Lower leg skin (tissue), 4 donors: ENCODE measurements at regions not wholly inside any gene's neighbourhood (a gene's known extent, or its start where the extent isn't known, plus 50 kb on each side); places are given as distances from the start of the nearest gene placed in this dataset.

ENCODE experiments used
- DNase-seq, 2 donors: peaks; one replicate each; pipeline ENCODE4 v3.0.0-alpha.2; 2019; ENCODE audit warnings: low spot score in 2 of 2
- H3K4me3 ChIP-seq: fragments of 200-600 bp; sonication (generic); 2 replicates; pipeline ENCODE4 v1.5.1; 2017; ENCODE audit warnings: mild to moderate bottlenecking, low read depth; ENCODE audit not compliant: poor library complexity, severe bottlenecking
- CTCF ChIP-seq, 3 donors: fragments of 450-650 bp; IDR thresholded peaks; one replicate each; pipeline ENCODE4 v1.5.1; 2016; ENCODE audit warnings: antibody characterized with exemption in 3 of 3, mild to moderate bottlenecking in 3 of 3, moderate library complexity in 2 of 3
- POLR2A ChIP-seq, 2 donors: fragments of 450-650 bp; IDR thresholded peaks; one replicate each; pipeline ENCODE4 v1.6.1; 2016 to 2017; ENCODE audit warnings: antibody characterized with exemption in 2 of 2, mild to moderate bottlenecking in 1 of 2, moderate library complexity in 1 of 2
- WGBS, 2 donors: methylation state at CpG; one replicate each; pipeline ENCODE4 v1.1.5; 2018; 5-methylcytosine and 5-hydroxymethylcytosine counted together
- intact Hi-C: fragments of 100-400 bp; cut with DNase I; formaldehyde crosslinking; loops from one replicate; pipeline ENCODE4 v1.15.0; 2023; ENCODE audit warnings: low total_unique reads

- no peak for TF ChIP-seq CTCF (IDR thresholded peaks at IDR 0.05)
- TF ChIP-seq POLR2A (IDR thresholded peaks at IDR 0.05), result no peak
- no peak overlapping the region for H3K4me3 ChIP-seq
- DNase-seq, result no peak
- 85 to 86% methylated on average over 2 of the region's 2 CpGs for WGBS, 2 donors
- intact Hi-C loops, result no loop called here
Measured at GRCh38 chr20:16946097-16946496, 197.9 kb downstream of the OTOR start.

GRCh38 chr20:16947479-16947878 is 199.3 kb downstream of the OTOR start:
- intact Hi-C loops, result no loop called here
- WGBS, 2 donors, result 29 to 58% methylated on average over 2 of the region's 2 CpGs
- DNase-seq, result no peak
- TF ChIP-seq CTCF (IDR thresholded peaks at IDR 0.05) (no peak), POLR2A (IDR thresholded peaks at IDR 0.05) (no peak)
- no peak overlapping the region for H3K4me3 ChIP-seq

DNA sequence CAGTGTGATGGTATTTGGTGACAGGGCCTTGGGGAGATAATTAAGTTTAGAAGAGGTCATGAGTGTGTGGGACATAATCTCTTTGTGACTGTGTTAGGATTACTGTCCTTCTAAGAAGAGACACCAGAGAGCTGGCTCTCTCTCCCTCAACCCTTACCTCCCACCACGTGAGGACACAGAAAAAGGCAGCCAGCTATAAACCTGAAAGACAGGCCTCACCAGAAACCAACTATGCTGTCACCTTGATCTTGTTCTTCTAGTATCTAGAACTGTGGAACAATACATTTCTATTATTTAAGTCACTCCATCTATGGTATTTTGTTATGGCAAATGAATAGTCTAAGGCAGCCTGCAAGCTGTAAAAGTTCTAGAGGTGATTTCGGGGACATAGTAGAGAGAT is 203.7 kb downstream of the OTOR start:
- H3K4me3 ChIP-seq, result no peak overlapping the region
- DNase-seq, result no peak
- TF ChIP-seq POLR2A (IDR thresholded peaks at IDR 0.05) (no peak), CTCF (IDR thresholded peaks at IDR 0.05) (no peak)
- WGBS, 2 donors, result 63% methylated on average over 2 of the region's 2 CpGs
- intact Hi-C loops, result no loop called here

DNA sequence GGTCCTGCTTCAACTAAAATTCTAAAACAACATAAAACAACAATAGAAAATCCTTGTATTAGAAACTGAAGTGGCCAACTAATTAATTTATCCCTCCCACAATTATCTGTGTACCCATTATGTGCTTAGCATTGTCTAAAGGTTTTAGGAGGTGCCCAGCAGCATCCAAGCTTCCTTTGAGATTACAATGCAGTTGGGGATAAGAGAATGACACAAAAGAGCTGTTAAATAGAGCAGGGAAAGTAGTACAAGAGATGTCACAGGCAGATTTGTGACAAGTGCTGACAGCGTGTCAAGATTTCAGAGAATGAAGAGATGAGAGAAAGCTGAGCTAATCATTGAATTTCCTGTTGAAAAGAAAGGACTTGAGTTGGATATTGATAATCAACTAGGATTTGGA is 204.8 kb downstream of the OTOR start:
- DNase-seq, result no peak
- no peak for TF ChIP-seq CTCF (IDR thresholded peaks at IDR 0.05)
- TF ChIP-seq POLR2A (IDR thresholded peaks at IDR 0.05), result no peak
- no peak overlapping the region for H3K4me3 ChIP-seq
- 48 to 67% methylated on average over 1 of the region's 1 CpG for WGBS, 2 donors
- intact Hi-C loops, result no loop called here

- TF ChIP-seq CTCF (IDR thresholded peaks at IDR 0.05) (no peak), POLR2A (IDR thresholded peaks at IDR 0.05) (no peak)
- no peak for DNase-seq
- WGBS, 2 donors, result 60 to 85% methylated on average over 4 of the region's 4 CpGs
- H3K4me3 ChIP-seq, result no peak overlapping the region
- intact Hi-C loops, result no loop called here
Measured at GRCh38 chr20:16953858-16954257, 205.7 kb downstream of the OTOR start.

- TF ChIP-seq CTCF (IDR thresholded peaks at IDR 0.05), result no peak
- no peak for TF ChIP-seq POLR2A (IDR thresholded peaks at IDR 0.05)
- intact Hi-C loops, result no loop called here
- no peak overlapping the region for H3K4me3 ChIP-seq
- no peak for DNase-seq
- 70 to 75% methylated on average over 3 of the region's 3 CpGs for WGBS, 2 donors
Measured at GRCh38 chr20:16955462-16955861, 207.3 kb downstream of the OTOR start.
